ENCODE measurements at regions not wholly inside any gene's neighbourhood (a gene's known extent, or its start where the extent isn't known, plus 50 kb on each side); places are given as distances from the start of the nearest gene placed in this dataset.

DNA sequence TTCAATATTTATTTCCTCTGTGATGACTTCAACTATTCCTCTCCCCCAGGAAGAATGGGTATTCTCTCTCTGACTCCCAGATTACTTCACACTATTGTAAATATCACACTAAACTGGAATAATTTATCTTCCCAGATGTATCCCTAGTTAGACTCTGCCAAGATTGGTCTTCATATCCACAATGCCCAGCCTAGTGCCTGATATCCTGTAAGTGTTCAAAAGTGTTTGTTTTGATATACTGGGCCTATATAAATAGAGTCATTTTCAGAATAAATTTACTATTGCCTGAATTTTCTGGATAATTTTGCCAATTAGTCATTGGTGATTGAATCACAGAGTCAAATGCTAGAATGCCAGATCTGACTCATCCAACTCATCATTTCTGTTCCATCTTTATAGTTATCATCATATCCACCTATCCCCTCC lies 143.7 kb upstream of the TNC start (continued):
- TF ChIP-seq EZH2phosphoT487 (IDR thresholded peaks at IDR 0.05; ENCODE audit: borderline replicate concordance, low read depth) (no peak), ELF1 (IDR thresholded peaks at IDR 0.05) (no peak), MAX (IDR thresholded peaks at IDR 0.05; ENCODE audit: low read depth) (no peak), JUND (IDR thresholded peaks at IDR 0.05) (peak; percentile 74), REST (IDR thresholded peaks at IDR 0.05; ENCODE audit: low read depth, low read length) (no peak), FOXM1 (IDR thresholded peaks at IDR 0.05; ENCODE audit: low read depth) (no peak), YY1 (IDR thresholded peaks at IDR 0.05; ENCODE audit: low read depth) (no peak; the same call in 1 of the 2 replicates), CHD2 (IDR thresholded peaks at IDR 0.05; ENCODE audit: low read length, partially characterized antibody) (no peak), RAD21 (IDR thresholded peaks at IDR 0.05; ENCODE audit: low read length) (no peak), NRF1 (IDR thresholded peaks at IDR 0.05; ENCODE audit: low read depth, low read length) (no peak), SIN3A (IDR thresholded peaks at IDR 0.05; ENCODE audit: borderline replicate concordance, low read depth, low read length) (no peak)
- TF ChIP-seq, protein P1, sequence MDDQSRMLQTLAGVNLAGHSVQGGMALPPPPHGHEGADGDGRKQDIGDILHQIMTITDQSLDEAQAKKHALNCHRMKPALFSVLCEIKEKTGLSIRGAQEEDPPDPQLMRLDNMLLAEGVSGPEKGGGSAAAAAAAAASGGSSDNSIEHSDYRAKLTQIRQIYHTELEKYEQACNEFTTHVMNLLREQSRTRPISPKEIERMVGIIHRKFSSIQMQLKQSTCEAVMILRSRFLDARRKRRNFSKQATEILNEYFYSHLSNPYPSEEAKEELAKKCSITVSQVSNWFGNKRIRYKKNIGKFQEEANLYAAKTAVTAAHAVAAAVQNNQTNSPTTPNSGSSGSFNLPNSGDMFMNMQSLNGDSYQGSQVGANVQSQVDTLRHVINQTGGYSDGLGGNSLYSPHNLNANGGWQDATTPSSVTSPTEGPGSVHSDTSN (IDR thresholded peaks at IDR 0.05) = peak; percentile 68

DNA sequence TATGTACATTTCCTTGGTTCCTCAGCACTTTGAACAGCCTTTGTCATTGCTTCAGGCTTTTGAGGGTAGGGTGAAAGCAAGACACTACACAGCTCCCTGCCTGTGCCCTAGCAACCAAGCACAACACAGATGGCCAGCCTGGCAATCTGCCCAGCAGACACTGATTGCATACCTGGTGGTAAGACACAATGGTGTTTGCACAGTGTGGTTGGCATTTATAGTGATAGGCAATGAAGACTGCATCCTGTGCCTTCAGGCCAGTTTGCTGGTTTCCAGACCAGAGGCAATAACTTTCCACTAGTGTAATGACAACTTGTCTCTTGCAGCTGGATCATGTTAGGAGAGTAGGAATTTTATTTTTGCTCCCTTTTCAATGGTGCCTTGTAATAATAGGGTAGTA lies 144.5 kb upstream of the TNC start:
- ChIA-PET CTCF (no interaction called here), POLR2A (no interaction called here)
- peak overlapping the region; percentile 94 to 96 for H3K27ac ChIP-seq (ENCODE audit: low read depth in 2 of 2, low read length in 1 of 2)
- H3K9me2 ChIP-seq = no peaks in the 10 kb centered on the region
- no peaks in the 10 kb centered on the region for H4K20me1 ChIP-seq (ENCODE audit: insufficient read depth)
- peaks cover 48% of the 10 kb centered on the region for H3F3A ChIP-seq (replicated peaks; ENCODE audit: insufficient read depth)
- H3K36me3 ChIP-seq (replicated peaks in 1 of 2; ENCODE audit: control insufficient read depth in 1 of 2, insufficient read depth in 2 of 2, low read length in 1 of 2) = no peaks in the 10 kb centered on the region
- H2AFZ ChIP-seq (ENCODE audit: low read depth) = no peak overlapping the region
- no peaks in the 10 kb centered on the region for H3K9me3 ChIP-seq
- peak overlapping the region; percentile 48; the same call in 1 of the 2 replicates for H3K9ac ChIP-seq
- no peak overlapping the region for H3K4me3 ChIP-seq (ENCODE audit: low read depth in 2 of 2, low read length in 1 of 2)
- H3K4me1 ChIP-seq (ENCODE audit: control insufficient read depth in 1 of 2, insufficient read depth in 2 of 2, low read depth in 1 of 2, low read length in 1 of 2) = peaks cover 21 to 29% of the 10 kb centered on the region in 2 experiments
- H3K27me3 ChIP-seq (ENCODE audit: insufficient read depth) = no peaks in the 10 kb centered on the region
- peak; percentile 73 for DNase-seq
- no peaks in the 10 kb centered on the region for H3K79me2 ChIP-seq (ENCODE audit: insufficient read depth)
- H3K4me2 ChIP-seq = peak overlapping the region; percentile 3; the same call in 1 of the 2 replicates
- TF ChIP-seq TEAD4 (IDR thresholded peaks at IDR 0.05; ENCODE audit: borderline replicate concordance, insufficient read depth) = peak; percentile 96
- TF ChIP-seq RAD21 (IDR thresholded peaks at IDR 0.05; ENCODE audit: low read length) = no peak; the same call in 1 of the 2 replicates
- peak; percentile 64; the same call in 1 of the 2 replicates for TF ChIP-seq ZBTB33 (IDR thresholded peaks at IDR 0.05; ENCODE audit: borderline replicate concordance, low read depth)
- TF ChIP-seq EZH2phosphoT487 (IDR thresholded peaks at IDR 0.05; ENCODE audit: borderline replicate concordance, low read depth) = no peak
- TF ChIP-seq FOXJ3 (CRISPR knock-in tag; IDR thresholded peaks at IDR 0.05) = peak; percentile 100
- TF ChIP-seq SIN3A (IDR thresholded peaks at IDR 0.05; ENCODE audit: borderline replicate concordance, low read depth, low read length) = peak; percentile 89; the same call in 1 of the 2 replicates
- TF ChIP-seq GATA2 (CRISPR knock-in tag; IDR thresholded peaks at IDR 0.05) = peak; percentile 95
- no peak for TF ChIP-seq NRF1 (IDR thresholded peaks at IDR 0.05; ENCODE audit: low read depth, low read length)
- TF ChIP-seq, protein P1 (IDR thresholded peaks at IDR 0.05) = peak; percentile 97
- TF ChIP-seq ELF1 (IDR thresholded peaks at IDR 0.05) = no peak
- peak; percentile 67; the same call in 1 of the 2 replicates for TF ChIP-seq RFX5 (IDR thresholded peaks at IDR 0.05; ENCODE audit: low read length)
- peak; percentile 96 for TF ChIP-seq POLR2AphosphoS5 (IDR thresholded peaks at IDR 0.05; ENCODE audit: low read depth, low read length)
- TF ChIP-seq MXI1 (IDR thresholded peaks at IDR 0.05; ENCODE audit: low read depth, low read length) = peak; percentile 80
- peak; percentile 85 for TF ChIP-seq CHD2 (IDR thresholded peaks at IDR 0.05; ENCODE audit: low read length, partially characterized antibody)
- no peak for TF ChIP-seq USF1 (IDR thresholded peaks at IDR 0.05; ENCODE audit: borderline replicate concordance, low read depth)

Data from SK-N-SH (cell line).